ELR (cell line): ENCODE measurements at regions not wholly inside any gene's neighbourhood (a gene's known extent, or its start where the extent isn't known, plus 50 kb on each side); places are given as distances from the start of the nearest gene placed in this dataset.

Source experiments
- DNase-seq: peaks from one replicate; pipeline ENCODE4 v3.0.0-alpha.2; 2015; ENCODE audit warnings: low read depth

- DNase-seq, result no peak
Measured at GRCh38 chr7:126378642-126379041, 874.1 kb downstream of the GRM8 start.

- no peak for DNase-seq
Measured at GRCh38 chr7:126370038-126370668, 882.6 kb downstream of the GRM8 start.

- no peak for DNase-seq
Measured at GRCh38 chr7:126362746-126363145, 890.0 kb downstream of the GRM8 start.

- DNase-seq, result no peak
Measured at GRCh38 chr7:126361183-126361582, 891.6 kb downstream of the GRM8 start.

GRCh38 chr7:126339813-126340212 is 912.9 kb downstream of the GRM8 start:
- DNase-seq, result no peak

- peak; percentile 43 for DNase-seq
Measured at GRCh38 chr7:126305671-126306070, 947.1 kb downstream of the GRM8 start.

- DNase-seq, result no peak
Measured at GRCh38 chr7:126303926-126304325, 948.8 kb downstream of the GRM8 start.

- DNase-seq, result peak; percentile 10
Measured at GRCh38 chr7:126302639-126303038, 950.1 kb downstream of the GRM8 start.

GRCh38 chr7:126286317-126286716 is 966.4 kb downstream of the GRM8 start:
- no peak for DNase-seq

GRCh38 chr7:126236261-126236660 is 1016.5 kb downstream of the GRM8 start:
- DNase-seq, result no peak

GRCh38 chr7:126228356-126229061 is 1024.2 kb downstream of the GRM8 start:
- peak; percentile 54 for DNase-seq

- DNase-seq, result no peak
Measured at GRCh38 chr7:126227643-126228042, 1025.1 kb downstream of the GRM8 start.

GRCh38 chr7:126227055-126227454 is 1025.7 kb downstream of the GRM8 start:
- DNase-seq, result no peak

GRCh38 chr7:126223729-126224128 is 1029.0 kb downstream of the GRM8 start:
- DNase-seq, result no peak

GRCh38 chr7:126222782-126223181 is 1030.0 kb downstream of the GRM8 start:
- no peak for DNase-seq

GRCh38 chr7:126215785-126216184 is 1037.0 kb downstream of the GRM8 start:
- DNase-seq, result no peak

- peak; percentile 50 for DNase-seq
Measured at GRCh38 chr7:126213876-126214275, 1038.9 kb downstream of the GRM8 start.

- peak; percentile 47 for DNase-seq
Measured at GRCh38 chr7:126211875-126212274, 1040.9 kb downstream of the GRM8 start.

GRCh38 chr7:126210707-126211106 is 1042.0 kb downstream of the GRM8 start:
- DNase-seq, result no peak

- no peak for DNase-seq
Measured at GRCh38 chr7:126203185-126203584, 1049.6 kb downstream of the GRM8 start.

GRCh38 chr7:126202177-126202576 is 1050.6 kb downstream of the GRM8 start:
- DNase-seq, result no peak

GRCh38 chr7:126185959-126186580 is 1066.7 kb downstream of the GRM8 start:
- peak; percentile 71 for DNase-seq

- no peak for DNase-seq
Measured at GRCh38 chr7:126179916-126180315, 1072.8 kb downstream of the GRM8 start.
